ENCODE measurements at regions not wholly inside any gene's neighbourhood (a gene's known extent, or its start where the extent isn't known, plus 50 kb on each side); places are given as distances from the start of the nearest gene placed in this dataset.

- TF ChIP-seq CTCF (IDR thresholded peaks at IDR 0.05) (no peak), POLR2A (IDR thresholded peaks at IDR 0.05) (no peak)
These were observed 114.7 kb downstream of the TAF11L14 start for GRCh38 chr5:17748941-17749340.

All from uterus (tissue), 2 donors.